HepG2 (cell line): ENCODE measurements at regions not wholly inside any gene's neighbourhood (a gene's known extent, or its start where the extent isn't known, plus 50 kb on each side); places are given as distances from the start of the nearest gene placed in this dataset.

ENCODE experiments used
- ATAC-seq: fragments of 200-7000 bp; cut with Tn5 transposase; 3 replicates; pipeline ENCODE4 v1.9.1; 2020; ENCODE audit warnings: mild to moderate bottlenecking, moderate library complexity
- BruUV-seq: library from RNA; stranded (reverse); fragments of 400-500 nt; replicated peaks from 2 replicates; lab custom pipeline; 2021; lab: Mats Ljungman, UMichigan
- CTCF ChIA-PET: fragments of 300-600 bp; formaldehyde crosslinking; extraction: SDS; loops from one replicate; lab custom pipeline; 2021; ENCODE audit warnings: low total read pairs, inconsistent platforms, low intra/inter-chr PET ratio; lab: Yijun Ruan, JAX
- POLR2A ChIA-PET: fragments of 350-600 bp; sonication (Branson Sonifier 250); formaldehyde crosslinking; loops from one replicate; lab custom pipeline; 2020; ENCODE audit warnings: antibody characterized with exemption, inconsistent platforms; lab: Yijun Ruan, JAX
- DNase-seq: peaks from one replicate; pipeline ENCODE4 v3.0.0-alpha.2; 2015; ENCODE audit warnings: low spot score
- FAIRE-seq: peaks from 3 replicates; lab custom pipeline; 2011; peaks lifted over from hg19 to GRCh38; lab: Jason Lieb, UNC
- H2AFZ ChIP-seq: one replicate; pipeline ENCODE4 v1.6.1; 2011; ENCODE audit warnings: low read length, inconsistent platforms
- H3K27ac ChIP-seq: fragments of 300-600 bp; 3 replicates; pipeline ENCODE4 v1.8.0; 2011; ENCODE audit warnings: mixed run types, mild to moderate bottlenecking, mixed read lengths, low read length, inconsistent platforms; ENCODE audit not compliant: insufficient read depth; ENCODE audit errors: extremely low read length
- H3K27me3 ChIP-seq, 2 experiments: fragments of 200-600 bp in 1 of 2; 2 replicates in 1 of 2; 3 replicates in 1 of 2; pipeline versions ENCODE4 v1.6.0 to v1.8.0; 2011; ENCODE audit warnings: low read length in 2 of 2, mild to moderate bottlenecking in 2 of 2, moderate library complexity in 2 of 2, inconsistent platforms in 1 of 2; ENCODE audit not compliant: insufficient read depth in 2 of 2, control insufficient read depth in 1 of 2
- H3K36me3 ChIP-seq, 2 experiments: fragments of 200-600 bp in 1 of 2; replicated peaks in 1 of 2; 2 replicates in 1 of 2; 3 replicates in 1 of 2; pipeline versions ENCODE4 v1.5.1 to v1.8.0; 2011; ENCODE audit warnings: low read length in 2 of 2, inconsistent platforms in 1 of 2; ENCODE audit not compliant: insufficient read depth in 2 of 2, control insufficient read depth in 1 of 2
- H3K4me1 ChIP-seq: 2 replicates; pipeline ENCODE4 v1.5.1; 2012; ENCODE audit warnings: low read length, inconsistent platforms; ENCODE audit not compliant: insufficient read depth
- H3K4me2 ChIP-seq: 2 replicates; pipeline ENCODE4 v1.6.0; 2011; ENCODE audit warnings: low read depth, low read length, inconsistent platforms
- H3K4me3 ChIP-seq, 3 experiments: fragments of 200-600 bp in 1 of 3; sonication (generic), shearing (Covaris generic) in 1 of 3; replicated peaks in 1 of 3; 2 replicates each; pipeline ENCODE4 v1.5.1; 2011 to 2016; ENCODE audit warnings: low read length in 3 of 3, inconsistent platforms in 2 of 3, low read depth in 2 of 3, mild to moderate bottlenecking in 2 of 3, control low read depth in 1 of 3, mixed read lengths in 1 of 3; ENCODE audit not compliant: insufficient read depth in 1 of 3
- H3K79me2 ChIP-seq: one replicate; pipeline ENCODE4 v1.6.1; 2011; ENCODE audit warnings: low read length, inconsistent platforms; ENCODE audit not compliant: insufficient read depth
- H3K9ac ChIP-seq: 2 replicates; pipeline ENCODE4 v1.6.0; 2011; ENCODE audit warnings: mild to moderate bottlenecking, low read depth, low read length, inconsistent platforms; ENCODE audit not compliant: insufficient read depth
- H3K9me3 ChIP-seq: 2 replicates; pipeline ENCODE4 v1.5.1; 2012; ENCODE audit warnings: mild to moderate bottlenecking, low read length
- H4K20me1 ChIP-seq: 2 replicates; pipeline ENCODE4 v1.6.0; 2011; ENCODE audit warnings: inconsistent platforms, mild to moderate bottlenecking, low read length, moderate library complexity; ENCODE audit not compliant: insufficient read depth
- CERS6 ChIP-seq: sonication (generic); formaldehyde crosslinking; IDR thresholded peaks from 2 replicates; pipeline ENCODE4 v1.5.0; 2020; ENCODE audit warnings: missing genetic modification reagents
- JUND ChIP-seq: sonication (generic); formaldehyde crosslinking; IDR thresholded peaks from 2 replicates; pipeline ENCODE4 v1.8.0; 2022; ENCODE audit warnings: mild to moderate bottlenecking, missing genetic modification reagents
- MLXIP ChIP-seq: sonication (generic); formaldehyde crosslinking; IDR thresholded peaks from 2 replicates; pipeline ENCODE4 v1.9.0; 2021; ENCODE audit warnings: missing genetic modification reagents, borderline replicate concordance
- NFYC ChIP-seq: IDR thresholded peaks from 2 replicates; pipeline ENCODE4 v1.6.1; 2016; ENCODE audit warnings: missing genetic modification reagents, missing compliant biosample characterization
- NKX3-1 ChIP-seq: sonication (generic); formaldehyde crosslinking; IDR thresholded peaks from 2 replicates; pipeline ENCODE4 v1.5.0; 2020; ENCODE audit warnings: missing genetic modification reagents
- ZBTB10 ChIP-seq: sonication (generic); formaldehyde crosslinking; IDR thresholded peaks from 2 replicates; pipeline ENCODE4 v1.4.0; 2020; ENCODE audit warnings: missing genetic modification reagents, borderline replicate concordance
- ZBTB14 ChIP-seq: sonication (generic); formaldehyde crosslinking; IDR thresholded peaks from 2 replicates; pipeline ENCODE4 v1.4.0; 2020; ENCODE audit warnings: missing genetic modification reagents
- ZNF232 ChIP-seq: sonication (generic); formaldehyde crosslinking; IDR thresholded peaks from 2 replicates; pipeline ENCODE4 v1.4.0; 2020; ENCODE audit warnings: missing genetic modification reagents, borderline replicate concordance
- ZNF446 ChIP-seq: sonication (generic); formaldehyde crosslinking; IDR thresholded peaks from 2 replicates; pipeline ENCODE4 v1.5.0; 2020; ENCODE audit warnings: mild to moderate bottlenecking, missing genetic modification reagents
- ZNF503 ChIP-seq: sonication (generic); formaldehyde crosslinking; IDR thresholded peaks from 2 replicates; pipeline ENCODE4 v1.4.0; 2020; ENCODE audit warnings: missing genetic modification reagents
- ZNF75D ChIP-seq: sonication (generic); formaldehyde crosslinking; IDR thresholded peaks from 2 replicates; pipeline ENCODE4 v1.8.1; 2023; ENCODE audit warnings: missing genetic modification reagents, mild to moderate bottlenecking, borderline replicate concordance
- ZSCAN31 ChIP-seq: sonication (generic); formaldehyde crosslinking; IDR thresholded peaks from 2 replicates; pipeline ENCODE4 v1.5.0; 2020; ENCODE audit warnings: low read depth, mild to moderate bottlenecking, missing genetic modification reagents
- WGBS: methylation state at CpG from one replicate; pipeline ENCODE4 v1.1.6; 2017; ENCODE audit warnings: low lambda C conversion rate; 5-methylcytosine and 5-hydroxymethylcytosine counted together
- in situ Hi-C: cut with HindIII; loops from 2 replicates; pipeline ENCODE4 v1.10.0; 2017; ENCODE audit warnings: low pct_unique_long_range_greater_than_20kb; ENCODE audit not compliant: extremely low pct_ligation_motif_present
- intact Hi-C: fragments of 100-400 bp; cut with micrococcal nuclease; formaldehyde crosslinking; loops from one replicate; pipeline ENCODE4 v1.10.0; 2022; ENCODE audit not compliant: unreplicated experiment

GRCh38 chr12:113643177-113643974 lies 171.7 kb upstream of the LHX5 start:
- no peak for FAIRE-seq
- Histone ChIP-seq H3K27ac (no peak overlapping the region), H3K79me2 (no peaks in the 10 kb centered on the region), H3K27me3 (peaks cover 1 to 26% of the 10 kb centered on the region in 2 experiments; a peak in 2 of 5 replicates), H4K20me1 (no peaks in the 10 kb centered on the region), H3K36me3 (no peaks in the 10 kb centered on the region), H3K4me2 (no peak overlapping the region), H3K4me3 (no peak overlapping the region), H3K4me1 (no peaks in the 10 kb centered on the region), H2AFZ (no peak overlapping the region), H3K9ac (no peak overlapping the region), H3K9me3 (no peaks in the 10 kb centered on the region)
- DNase-seq = no peak
- POLR2A ChIA-PET = no interaction called here
- intact Hi-C loops = no loop called here
- BruUV-seq = no TSS peak
- CTCF ChIA-PET = no interaction called here
- no peak for ATAC-seq
- 9% methylated on average over 8 of the region's 8 CpGs for WGBS
- in situ Hi-C loops = no loop called here
- TF ChIP-seq ZSCAN31 (no peak), ZNF75D (no peak), ZNF446 (no peak), MLXIP (no peak), NFYC (no peak), ZBTB14 (no peak), ZBTB10 (CRISPR knock-in tag) (no peak), ZNF503 (no peak), JUND (no peak), CERS6 (CRISPR knock-in tag) (no peak), NKX3-1 (CRISPR knock-in tag) (no peak), ZNF232 (CRISPR knock-in tag) (no peak)
